Activated CD4-positive, alpha-beta T cell treated with anti-CD3 and anti-CD28 coated beads, Interleukin-2, amount 50 U/mL, for 48 hours (primary cell): ENCODE measurements at regions not wholly inside any gene's neighbourhood (a gene's known extent, or its start where the extent isn't known, plus 50 kb on each side); places are given as distances from the start of the nearest gene placed in this dataset.

Experiments
- DNase-seq, 2 experiments: peaks; one replicate each; pipeline ENCODE4 v3.0.0-alpha.2; 2020

GRCh38 chr18:78740876-78741275, 238.7 kb upstream of the SALL3 start:
- DNase-seq = no peak

- DNase-seq = no peak
These were observed 238.0 kb upstream of the SALL3 start for GRCh38 chr18:78741381-78742217.

GRCh38 chr18:78742218-78742745, 237.3 kb upstream of the SALL3 start:
- no peak for DNase-seq

GRCh38 chr18:78743078-78743477, 236.5 kb upstream of the SALL3 start:
- DNase-seq = no peak

GRCh38 chr18:78751664-78752063, 228.0 kb upstream of the SALL3 start:
- no peak for DNase-seq

- DNase-seq = no peak
These were observed 226.4 kb upstream of the SALL3 start for GRCh38 chr18:78753240-78753639.

GRCh38 chr18:78754311-78755043, 225.1 kb upstream of the SALL3 start:
- no peak for DNase-seq

GRCh38 chr18:78757014-78757413, 222.6 kb upstream of the SALL3 start:
- no peak for DNase-seq

GRCh38 chr18:78758496-78758895, 221.1 kb upstream of the SALL3 start:
- no peak for DNase-seq

GRCh38 chr18:78762753-78763152, 216.9 kb upstream of the SALL3 start:
- no peak for DNase-seq

GRCh38 chr18:78764544-78764943, 215.1 kb upstream of the SALL3 start:
- no peak for DNase-seq

- no peak for DNase-seq
These were observed 214.5 kb upstream of the SALL3 start for GRCh38 chr18:78765142-78765541.

GRCh38 chr18:78765637-78766281, 213.9 kb upstream of the SALL3 start:
- DNase-seq = no peak

- DNase-seq = no peak
These were observed 212.7 kb upstream of the SALL3 start for GRCh38 chr18:78766651-78767533.

- DNase-seq = no peak
These were observed 212.0 kb upstream of the SALL3 start for GRCh38 chr18:78767648-78768071.

GRCh38 chr18:78768221-78768620, 211.4 kb upstream of the SALL3 start:
- DNase-seq = no peak

- DNase-seq = no peak
These were observed 210.7 kb upstream of the SALL3 start for GRCh38 chr18:78768656-78769501.

GRCh38 chr18:78769502-78770105, 210.0 kb upstream of the SALL3 start:
- DNase-seq = no peak

- DNase-seq = no peak
These were observed 209.3 kb upstream of the SALL3 start for GRCh38 chr18:78770139-78770822.

- no peak for DNase-seq
These were observed 208.8 kb upstream of the SALL3 start for GRCh38 chr18:78770823-78771139.
